ENCODE measurements at regions not wholly inside any gene's neighbourhood (a gene's known extent, or its start where the extent isn't known, plus 50 kb on each side); places are given as distances from the start of the nearest gene placed in this dataset.

DNA sequence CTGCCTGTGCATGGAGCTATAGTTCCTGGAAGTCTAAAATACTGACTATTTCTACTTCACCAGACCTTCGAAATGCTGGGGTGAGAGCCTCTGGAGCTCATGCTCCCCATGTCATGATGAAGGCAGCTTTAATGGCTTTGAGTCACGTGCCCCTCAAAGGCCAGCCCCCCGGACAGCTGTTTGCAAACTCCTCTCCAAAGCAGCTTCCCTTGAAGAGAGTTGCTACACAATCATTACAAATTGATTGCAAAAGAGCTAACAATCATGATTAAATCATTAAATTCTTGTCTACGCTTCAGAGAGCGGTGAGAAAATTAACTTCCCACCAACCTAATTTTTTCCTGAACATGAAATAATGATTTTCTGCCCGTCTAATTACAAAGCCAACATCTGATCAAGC, 134.8 kb upstream of the IRX6 start:
- DNase-seq (ENCODE audit: low read depth) = no peak
- no peak for TF ChIP-seq CTCF (IDR thresholded peaks at IDR 0.05; ENCODE audit: insufficient read depth, low read length)
- no peak overlapping the region for H3K4me3 ChIP-seq (ENCODE audit: low read depth, low read length)

GRCh38 chr16:55189682-55190636, 134.0 kb upstream of the IRX6 start:
- DNase-seq (ENCODE audit: low read depth) = no peak
- H3K4me3 ChIP-seq (ENCODE audit: low read depth, low read length) = no peak overlapping the region
- no peak for TF ChIP-seq CTCF (IDR thresholded peaks at IDR 0.05; ENCODE audit: insufficient read depth, low read length)

- TF ChIP-seq CTCF (IDR thresholded peaks at IDR 0.05; ENCODE audit: insufficient read depth, low read length) = no peak
- H3K4me3 ChIP-seq (ENCODE audit: low read depth, low read length) = no peak overlapping the region
- DNase-seq (ENCODE audit: low read depth) = no peak
These were observed 131.3 kb upstream of the IRX6 start for GRCh38 chr16:55192734-55193133.

GRCh38 chr16:55203570-55203969, 120.4 kb upstream of the IRX6 start:
- TF ChIP-seq CTCF (IDR thresholded peaks at IDR 0.05; ENCODE audit: insufficient read depth, low read length) = no peak
- no peak overlapping the region for H3K4me3 ChIP-seq (ENCODE audit: low read depth, low read length)
- DNase-seq (ENCODE audit: low read depth) = no peak

DNA sequence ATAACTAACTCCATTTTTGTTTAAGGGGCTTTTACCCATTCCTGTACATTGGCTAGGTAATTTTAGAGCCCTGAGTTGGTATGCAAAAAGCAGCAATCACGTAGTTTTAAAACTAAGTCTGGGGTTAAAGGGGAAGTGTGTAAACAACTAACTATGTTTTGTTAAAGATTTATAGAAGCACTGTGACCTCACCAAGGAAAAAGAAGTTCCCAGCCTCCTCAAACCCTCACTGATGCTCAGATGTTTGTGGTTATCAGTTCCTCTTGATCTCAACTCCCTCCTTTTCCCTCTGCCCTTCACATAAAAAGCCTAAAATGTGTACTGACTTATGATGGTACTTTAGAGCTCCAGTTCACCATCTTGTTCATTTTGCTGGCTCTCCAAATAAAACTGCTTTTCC, 119.9 kb upstream of the IRX6 start:
- TF ChIP-seq CTCF (IDR thresholded peaks at IDR 0.05; ENCODE audit: insufficient read depth, low read length) = no peak
- no peak overlapping the region for H3K4me3 ChIP-seq (ENCODE audit: low read depth, low read length)
- no peak for DNase-seq (ENCODE audit: low read depth)

GRCh38 chr16:55204923-55205322, 119.1 kb upstream of the IRX6 start:
- TF ChIP-seq CTCF (IDR thresholded peaks at IDR 0.05; ENCODE audit: insufficient read depth, low read length) = no peak
- no peak for DNase-seq (ENCODE audit: low read depth)
- H3K4me3 ChIP-seq (ENCODE audit: low read depth, low read length) = no peak overlapping the region

All from fibroblast of the aortic adventitia (primary cell).